DMS153 treated with DMSO at 0.1 percent for 48 hours (cell line): ENCODE measurements at regions not wholly inside any gene's neighbourhood (a gene's known extent, or its start where the extent isn't known, plus 50 kb on each side); places are given as distances from the start of the nearest gene placed in this dataset.
A peak's percentile ranks its signal among the peaks of the same experiment; 100 is the strongest.
"Not testable (repeated sequence)": the region's sequence is repeated elsewhere in the genome, so short reads cannot be mapped to it uniquely, and the experiment has no call there.

Experiments used
- DNase-seq: peaks from one replicate; lab custom pipeline; 2025; ENCODE audit not compliant: unreplicated experiment; lab: John Stamatoyannopoulos, UW

DNA sequence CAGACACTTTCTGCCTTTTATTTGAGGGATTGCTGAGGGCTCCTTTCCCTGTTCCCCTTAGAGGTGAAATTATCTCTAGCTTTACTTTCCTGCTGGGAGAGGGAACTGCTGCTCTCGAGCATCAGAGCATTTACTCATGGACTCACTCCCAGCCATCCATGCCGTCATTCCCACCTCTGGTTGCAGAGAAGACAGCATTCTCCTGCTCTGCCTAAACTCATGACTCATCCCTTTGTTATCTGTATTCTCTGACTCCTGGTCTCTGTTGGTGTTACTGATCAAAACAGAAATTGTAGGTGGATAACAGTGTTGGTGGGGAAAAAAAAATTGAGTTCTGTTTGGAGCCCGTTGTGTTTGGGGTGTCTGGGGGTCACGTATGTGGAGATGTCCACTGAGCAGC is 159.3 kb downstream of the TTC8 start:
- no peak for DNase-seq

DNA sequence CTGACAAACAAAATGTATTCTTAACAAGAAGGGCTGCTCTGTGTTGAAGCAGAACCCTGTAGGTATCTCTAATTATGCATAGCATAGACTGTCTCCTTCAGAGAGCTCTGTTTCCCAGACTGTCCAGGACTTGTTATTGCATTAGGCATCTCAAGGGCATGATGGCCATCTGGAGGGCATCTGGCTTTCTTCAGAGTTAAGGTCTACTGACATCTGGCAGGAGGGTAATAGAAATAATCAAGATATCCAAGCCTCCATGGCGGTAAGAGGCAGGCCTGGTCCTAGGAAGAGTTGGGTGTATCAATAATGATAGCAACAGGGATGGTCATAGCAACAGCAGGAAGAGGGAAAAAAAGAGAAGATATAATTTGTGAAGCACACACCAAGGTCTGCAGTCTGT is 161.2 kb downstream of the TTC8 start:
- DNase-seq: no peak

DNA sequence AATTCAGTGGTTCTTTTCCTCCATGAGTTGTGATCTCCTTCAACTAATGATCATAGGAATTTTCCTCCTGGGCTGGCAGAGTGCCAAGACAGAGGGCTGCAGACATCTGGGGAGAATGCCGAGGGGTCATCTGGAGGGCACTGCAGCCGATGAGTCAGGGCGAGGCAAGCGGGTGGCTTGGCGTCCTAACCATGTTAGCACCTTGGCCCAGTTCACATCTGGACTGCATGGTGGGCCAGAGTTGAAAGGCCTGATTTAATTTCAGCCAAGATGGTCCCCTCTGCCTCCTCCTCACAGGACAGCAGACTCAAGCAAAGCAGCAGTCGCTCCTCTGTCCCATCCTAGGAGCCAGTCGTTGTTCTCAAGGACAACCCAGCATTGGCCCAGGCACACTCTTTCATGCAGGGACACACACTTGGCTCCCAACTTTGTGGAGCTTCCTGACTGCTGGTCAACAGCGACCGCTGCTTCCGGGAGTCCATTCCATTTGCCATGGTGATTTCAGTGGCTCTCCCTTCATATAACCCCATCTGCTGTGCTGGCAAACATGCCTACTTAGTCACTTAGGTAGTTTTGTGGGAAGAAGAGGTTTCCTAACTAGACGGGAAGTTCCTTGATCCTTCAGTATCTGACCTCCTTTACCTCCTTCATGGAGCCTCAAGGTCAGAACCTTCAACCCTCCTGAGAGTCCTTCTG is 161.8 kb downstream of the TTC8 start:
- no peak for DNase-seq

DNA sequence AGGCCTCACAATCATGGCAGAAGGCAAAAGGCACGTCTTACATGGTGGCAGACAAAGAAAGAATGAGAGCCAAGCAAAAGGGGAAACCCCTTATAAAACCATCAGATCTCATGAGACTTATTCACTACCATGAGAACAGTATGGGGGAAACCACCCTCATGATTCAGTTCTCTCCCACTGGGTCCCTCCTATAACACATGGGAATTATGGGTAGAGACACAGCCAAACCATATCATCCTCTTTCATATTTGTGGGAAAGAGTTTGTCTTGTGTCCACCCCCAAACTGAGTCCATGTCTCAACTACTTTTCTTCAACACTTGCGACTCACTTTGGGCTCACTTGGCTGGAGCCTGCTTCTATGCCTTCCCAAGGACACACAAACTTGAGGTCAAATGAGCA is 162.5 kb downstream of the TTC8 start:
- DNase-seq: not testable (repeated sequence)

DNA sequence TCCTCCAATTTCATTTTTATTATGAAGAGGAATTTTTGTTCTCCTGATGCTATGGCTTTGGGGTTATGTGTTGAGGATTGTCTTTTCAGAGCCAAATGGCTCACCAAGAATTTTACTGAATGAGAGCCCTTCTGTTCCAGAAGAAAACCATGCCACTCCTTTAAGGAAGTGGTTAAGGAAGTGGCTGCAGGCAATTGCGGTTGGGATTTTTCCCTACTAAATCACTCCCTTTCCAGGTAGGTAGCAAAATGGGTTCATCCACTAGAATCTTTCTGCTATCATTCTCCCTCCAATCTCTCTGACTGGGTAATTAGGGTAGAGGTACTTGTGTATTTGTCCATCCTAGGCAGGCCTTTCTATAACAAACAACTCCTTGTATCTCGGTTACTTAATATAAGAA is 163.1 kb downstream of the TTC8 start:
- no peak for DNase-seq

DNA sequence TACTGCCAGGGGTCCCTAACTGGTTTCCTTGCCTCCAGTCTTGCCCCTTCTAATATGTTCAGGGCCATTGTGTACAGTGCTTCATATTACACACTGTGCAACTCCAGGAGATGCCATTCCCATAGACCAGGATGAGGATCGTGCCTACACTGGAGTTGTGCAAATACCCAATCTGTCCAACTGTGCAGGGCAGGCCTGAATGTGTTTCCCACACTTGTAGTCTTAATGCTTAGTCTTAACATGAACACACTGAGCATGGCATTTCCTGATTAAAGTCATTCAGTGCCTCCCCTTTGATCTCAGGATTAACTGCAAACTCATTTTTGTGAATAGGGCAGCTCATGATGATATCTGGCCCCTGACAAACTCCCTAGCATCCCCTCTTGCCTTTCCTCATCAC is 165.5 kb downstream of the TTC8 start:
- no peak for DNase-seq

DNA sequence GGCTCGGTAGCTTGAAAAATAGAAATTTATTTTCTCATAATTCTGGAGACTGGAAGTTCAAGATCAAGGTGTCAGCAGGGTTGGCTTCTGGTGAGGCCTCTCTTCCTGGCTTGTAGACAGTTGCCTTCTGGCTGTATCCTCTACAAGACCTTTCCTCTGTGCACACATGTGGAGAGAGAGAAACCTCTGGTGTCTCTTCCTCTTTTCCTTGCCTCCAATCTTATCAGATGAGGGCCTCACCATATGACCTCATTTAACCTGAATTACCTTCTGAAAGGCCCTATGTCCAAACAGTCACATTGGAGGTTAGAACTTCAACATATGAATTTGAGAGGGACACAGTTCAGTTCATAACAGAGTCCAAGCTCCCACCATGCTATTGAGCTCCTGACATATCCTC is 166.4 kb downstream of the TTC8 start:
- no peak for DNase-seq

DNA sequence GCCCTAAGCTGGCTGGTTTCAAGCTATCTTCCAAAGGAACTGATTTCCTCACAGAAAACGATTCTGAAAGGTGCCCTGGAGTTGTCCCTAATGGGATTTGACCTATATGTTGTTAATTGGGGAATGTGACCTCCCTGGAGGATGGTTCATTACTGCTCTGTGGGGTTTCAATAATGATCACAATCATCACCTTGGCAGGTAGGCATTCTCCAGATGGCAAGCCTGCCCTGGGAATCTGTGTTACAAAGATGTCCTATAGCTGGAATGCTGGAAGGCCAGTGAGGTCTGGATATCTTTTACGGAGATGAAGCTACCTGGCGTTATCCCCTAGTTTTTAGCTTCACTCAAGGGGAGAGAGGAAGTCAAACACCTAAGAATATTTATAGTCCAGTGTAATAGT is 167.6 kb downstream of the TTC8 start:
- no peak for DNase-seq

DNA sequence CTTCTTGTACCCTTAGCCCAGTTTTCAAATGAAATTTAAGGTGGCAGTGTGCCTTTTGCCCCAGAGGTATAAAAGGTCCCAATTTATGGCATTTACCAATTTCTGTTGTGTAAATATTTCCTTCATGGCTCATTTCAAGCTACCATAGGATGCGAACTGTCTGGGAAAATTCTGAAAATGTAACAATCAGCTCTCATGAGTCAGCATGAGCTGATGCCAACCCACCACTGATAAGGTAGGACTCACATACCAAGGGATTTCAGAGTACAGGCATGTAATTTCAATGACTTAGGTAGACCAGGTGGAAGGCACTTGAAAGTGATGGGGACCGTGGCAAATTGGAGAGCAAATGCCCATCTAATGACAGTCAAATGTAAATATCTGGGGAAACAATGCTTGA is 169.5 kb downstream of the TTC8 start:
- no peak for DNase-seq

DNA sequence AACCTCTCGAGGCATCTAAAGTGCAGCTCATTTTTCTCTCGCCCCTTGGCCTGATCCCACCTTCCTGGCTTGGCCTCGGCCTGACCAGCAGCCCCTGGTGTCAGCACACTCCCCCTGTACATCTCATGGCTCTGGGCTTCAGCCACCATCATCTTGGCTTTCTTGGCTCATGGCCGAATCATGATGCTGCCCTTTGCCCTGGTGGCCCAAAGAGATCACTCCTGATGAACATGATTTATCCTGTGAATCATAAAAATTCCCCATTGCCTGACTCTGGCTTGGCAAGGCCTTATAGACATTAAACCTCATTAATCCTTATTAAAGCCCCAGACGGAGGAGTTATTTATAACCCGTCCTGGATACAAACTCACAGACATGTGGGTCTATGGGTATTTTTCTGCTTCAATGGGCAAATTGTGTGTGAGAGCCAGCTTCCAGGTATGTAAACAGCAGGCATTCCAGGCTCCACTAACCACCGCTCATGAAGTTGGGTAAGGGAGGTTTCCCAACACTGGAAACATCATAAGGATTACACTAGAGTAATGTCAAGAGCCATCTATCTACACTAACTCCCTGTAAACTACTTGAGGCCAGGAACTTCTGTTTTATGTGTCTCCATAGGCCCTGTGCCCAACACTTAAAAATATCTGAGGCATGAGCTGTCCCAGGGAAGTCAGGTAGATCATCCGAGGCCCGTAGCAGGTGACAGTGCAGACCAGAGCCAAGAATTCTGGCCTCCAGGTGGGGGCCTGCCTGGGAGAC is 171.2 kb downstream of the TTC8 start:
- DNase-seq: no peak

DNA sequence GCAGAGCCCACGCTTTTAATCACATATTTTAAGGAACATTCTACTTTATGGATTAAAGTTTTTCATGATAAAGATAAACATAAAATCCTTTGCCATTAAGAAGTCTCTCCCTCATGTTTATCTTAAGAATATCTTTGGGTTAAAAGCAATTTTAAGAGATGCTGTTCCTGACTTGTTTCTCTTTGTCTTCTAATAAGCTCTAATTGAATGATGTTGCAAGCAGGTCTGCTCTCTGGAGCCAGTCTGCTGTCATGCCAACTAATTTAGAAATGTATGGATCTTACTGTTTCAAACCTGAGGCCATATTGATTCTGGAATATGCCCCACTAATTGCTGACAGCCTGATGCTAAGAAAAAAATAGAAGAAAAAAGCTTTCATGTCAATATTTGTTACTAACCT is 173.6 kb downstream of the TTC8 start:
- DNase-seq: no peak

DNA sequence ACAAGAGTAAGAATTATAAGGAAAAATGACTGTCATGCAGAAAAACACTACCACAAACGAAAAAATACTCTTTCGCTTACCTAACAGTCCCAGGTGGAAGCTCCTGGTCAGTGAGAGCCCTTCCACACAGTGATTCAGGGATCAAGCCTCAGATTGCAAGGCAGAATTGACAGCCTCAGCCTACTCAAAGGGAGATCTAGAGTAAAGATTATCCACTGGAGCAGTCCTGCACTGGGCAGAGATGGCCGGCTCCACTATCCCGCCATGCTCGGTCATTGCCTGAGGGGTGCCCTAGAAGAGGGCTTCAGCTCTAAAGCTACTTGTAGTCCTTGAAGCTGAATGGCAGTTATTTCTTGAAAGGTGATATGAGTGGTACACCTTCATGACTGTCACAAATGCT is 174.7 kb downstream of the TTC8 start:
- DNase-seq: no peak

DNA sequence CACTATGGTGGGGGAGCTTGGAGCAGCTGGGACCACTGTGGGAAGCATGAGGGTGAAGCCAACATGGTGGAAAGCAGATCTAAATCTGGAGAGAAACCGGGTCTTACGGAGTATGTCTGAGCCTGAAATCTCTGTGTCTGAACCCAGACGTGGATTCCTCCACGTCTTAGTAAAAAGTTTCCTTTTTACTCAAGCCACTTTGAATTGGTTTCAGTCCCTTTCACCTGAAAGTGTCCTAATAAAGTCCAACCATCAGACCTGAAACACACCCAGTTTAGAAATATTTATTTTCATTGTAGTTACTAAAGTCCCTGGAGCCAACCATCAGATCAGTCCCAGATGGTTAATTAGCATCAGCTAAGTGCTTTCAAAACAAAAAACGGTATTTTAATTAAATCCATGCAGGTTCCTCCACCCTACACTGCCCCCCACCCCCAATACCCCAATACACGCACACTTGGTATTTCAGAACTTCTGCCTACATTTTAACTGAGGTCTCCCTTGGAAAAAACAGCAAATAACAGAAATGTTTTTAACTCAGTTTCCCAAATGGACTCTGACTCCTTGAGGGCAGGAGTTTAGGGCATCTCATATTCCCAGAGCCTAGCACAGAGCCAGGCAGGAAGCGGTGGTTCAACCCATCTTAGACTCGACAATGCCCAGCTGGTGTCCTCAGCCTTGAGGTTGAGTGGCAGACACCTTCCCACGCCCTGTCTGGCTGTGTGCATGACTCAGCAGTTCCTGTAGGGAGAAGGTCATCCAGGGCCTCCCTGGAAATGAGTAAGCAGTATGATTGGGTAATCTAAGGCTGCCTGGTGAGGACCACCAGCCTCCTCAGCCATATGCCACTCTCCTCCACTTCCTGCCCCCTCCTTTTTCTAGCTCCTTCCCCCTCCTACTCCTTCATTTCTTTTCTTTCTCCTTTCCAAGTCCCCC is 175.8 kb downstream of the TTC8 start:
- DNase-seq: no peak

DNA sequence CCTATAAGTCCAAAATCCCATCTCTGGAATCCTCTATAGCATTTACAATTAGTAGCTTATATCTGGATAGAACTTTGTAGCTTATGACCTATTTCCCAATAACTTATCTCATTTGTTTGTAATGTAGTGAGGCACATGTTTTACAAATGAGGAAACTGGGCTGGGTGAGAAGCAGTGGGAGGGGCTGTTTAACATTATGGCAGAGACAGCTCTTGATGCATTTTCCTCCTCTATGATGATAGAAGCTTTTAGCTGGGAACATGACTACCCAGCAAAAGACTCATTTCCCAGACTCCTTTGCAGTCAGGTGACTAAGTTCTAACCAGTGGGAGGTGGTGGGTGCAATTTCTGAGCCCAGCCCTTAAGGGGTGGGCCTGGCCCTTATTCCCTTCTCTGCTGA is 179.7 kb downstream of the TTC8 start:
- no peak for DNase-seq

DNA sequence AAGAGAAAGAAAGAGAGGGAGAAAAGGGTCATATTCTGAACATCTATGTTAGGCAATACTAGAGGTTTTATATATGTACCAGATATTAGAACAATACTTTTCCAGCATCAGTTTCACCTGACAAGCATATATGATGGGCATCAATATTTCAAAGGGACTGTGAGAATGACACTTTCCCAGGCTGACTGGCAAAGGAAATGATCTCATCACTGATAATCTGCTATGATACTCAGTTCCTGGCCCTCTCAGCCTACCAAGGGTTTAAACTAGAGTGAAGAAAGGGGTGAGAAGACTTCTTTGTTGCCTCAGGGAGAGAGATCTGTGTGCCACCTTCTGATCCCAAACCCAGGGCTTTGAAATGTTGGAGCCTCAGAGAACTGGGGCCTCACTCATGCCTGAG is 183.5 kb downstream of the TTC8 start:
- DNase-seq: no peak

DNA sequence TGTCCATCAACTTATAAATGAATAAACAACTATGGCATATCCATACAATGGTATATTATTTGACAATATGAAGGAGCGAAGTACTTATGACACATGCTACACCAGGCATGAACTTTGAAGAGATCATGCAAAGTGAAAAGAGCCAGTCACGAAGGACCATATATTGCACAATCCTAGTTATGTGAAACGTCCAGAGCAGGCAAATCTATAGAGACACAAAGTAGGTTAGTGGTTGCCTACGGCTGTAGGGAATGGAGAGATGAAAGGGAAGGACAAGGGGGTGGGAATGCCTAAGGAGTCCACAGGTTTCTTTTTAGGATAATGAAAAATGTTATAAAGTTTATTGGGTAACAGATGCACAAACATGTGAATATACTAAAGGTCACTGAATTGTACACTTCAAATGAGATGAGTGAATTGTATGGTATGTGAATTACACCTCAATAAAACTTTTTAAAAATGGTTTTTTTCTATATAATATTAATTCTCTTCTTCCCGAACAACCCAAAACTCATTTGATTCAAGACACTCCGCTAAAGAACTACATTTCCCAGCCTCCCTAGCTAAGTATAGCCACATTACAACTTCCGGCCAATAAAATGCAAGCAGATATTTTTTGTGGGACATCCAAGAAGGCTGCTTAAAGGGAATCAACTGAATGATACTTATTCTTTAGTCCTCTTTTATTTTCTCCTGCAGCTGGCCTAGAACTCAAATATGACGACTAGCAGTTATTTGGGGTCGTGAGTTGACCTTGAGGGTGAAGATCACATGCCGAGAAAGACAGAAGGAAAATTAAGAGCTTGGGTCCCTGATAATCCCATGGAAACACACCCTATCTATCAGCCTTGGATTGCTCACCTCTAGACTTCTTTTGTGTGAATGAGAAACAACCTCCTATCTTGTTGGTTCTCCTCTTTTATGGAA is 187.2 kb downstream of the TTC8 start:
- DNase-seq: no peak

DNA sequence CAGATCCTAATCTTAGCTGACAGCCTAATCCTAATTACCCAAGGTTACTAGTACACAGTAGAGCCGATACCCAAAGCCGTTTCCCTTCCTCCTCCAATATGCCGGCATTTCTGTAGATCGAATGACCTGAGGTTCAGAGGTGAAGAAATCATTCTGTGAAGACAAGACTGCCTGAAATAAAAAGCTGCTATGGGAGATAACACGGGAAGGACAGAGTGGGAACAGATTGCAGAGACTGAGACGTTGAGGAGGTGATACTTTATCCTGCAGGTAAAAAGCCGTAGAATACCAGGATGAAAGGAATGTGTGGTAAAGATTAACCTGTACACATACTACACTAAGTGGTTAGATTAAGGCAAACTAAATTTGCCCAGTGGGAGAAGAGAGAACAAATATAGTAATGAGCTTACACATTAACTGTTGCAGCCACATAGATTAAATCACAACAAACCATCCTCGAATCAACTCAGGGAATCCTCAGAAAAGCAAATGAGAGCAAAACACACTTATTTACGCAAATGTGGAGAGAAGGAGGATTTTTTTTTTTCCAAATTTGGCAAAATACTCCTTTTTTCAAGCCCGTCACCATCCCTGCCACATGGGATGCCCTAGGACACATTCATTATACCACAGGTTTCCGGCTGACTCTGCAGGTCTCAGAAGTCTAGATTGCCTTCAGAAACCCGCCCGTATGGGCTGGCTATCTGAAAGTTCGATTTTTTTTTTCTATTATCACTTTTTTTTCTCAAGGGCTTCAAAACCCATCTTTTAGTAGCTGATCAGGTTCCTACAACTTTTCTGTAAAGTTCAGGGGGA is 188.0 kb downstream of the TTC8 start:
- no peak for DNase-seq

DNA sequence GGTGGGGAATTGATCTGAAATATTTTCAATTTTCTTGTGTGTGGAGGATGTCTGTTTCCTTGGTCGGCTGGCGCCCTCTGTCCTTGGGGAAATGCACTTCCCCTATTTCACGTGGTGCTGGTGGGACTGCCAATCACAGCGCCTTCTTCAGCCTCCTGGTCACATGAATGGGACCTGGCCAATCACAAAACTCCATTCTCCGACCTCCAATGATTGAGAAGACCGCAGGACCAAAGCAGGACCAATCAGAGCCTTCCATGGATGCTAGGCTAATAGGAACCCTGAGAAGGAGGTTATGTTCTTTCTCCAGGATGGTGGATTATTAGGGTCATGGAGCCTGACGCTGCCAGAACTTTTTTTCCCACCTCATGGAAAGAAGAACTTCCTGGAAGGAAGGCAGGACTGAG is 188.7 kb downstream of the TTC8 start:
- DNase-seq: no peak

DNA sequence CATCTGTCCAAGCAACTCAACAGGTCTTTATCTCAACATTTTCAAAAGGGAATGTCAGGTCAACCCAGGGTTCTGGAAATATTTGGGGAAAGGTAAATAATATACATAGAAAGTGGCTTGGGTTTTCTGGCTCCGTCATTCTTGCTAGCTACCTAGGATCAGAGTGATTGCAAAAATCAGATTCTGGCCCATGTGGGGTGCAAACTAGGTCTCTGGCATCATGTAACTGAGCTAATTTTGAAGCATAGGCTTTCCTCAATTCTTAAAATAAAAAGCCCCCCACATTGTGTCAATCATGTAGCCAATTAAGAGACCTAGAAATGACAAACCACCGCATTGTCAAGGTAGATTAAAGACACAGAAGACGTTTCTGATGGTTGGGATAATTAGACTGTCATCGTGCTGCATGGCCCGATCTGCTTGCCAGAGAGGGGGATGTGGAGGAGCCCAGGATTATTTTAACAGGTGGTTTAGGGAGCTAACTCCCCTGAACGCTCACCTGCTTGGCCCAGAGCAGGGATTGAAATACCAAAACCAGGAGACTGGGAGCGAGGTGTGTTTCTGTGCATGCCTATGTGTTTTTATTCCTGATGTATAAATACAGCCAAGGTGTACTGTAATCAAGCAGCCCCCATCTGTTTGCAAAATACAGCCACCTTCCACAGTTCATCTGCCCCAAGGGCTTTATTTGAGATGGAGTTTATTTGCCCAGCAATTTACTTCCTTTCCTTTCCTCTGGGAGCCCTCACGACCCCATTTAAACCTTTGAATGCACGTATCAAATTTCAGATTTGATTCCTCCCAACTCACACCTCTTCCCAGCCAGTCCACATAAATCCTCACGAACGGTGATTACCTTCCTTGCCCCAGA is 189.5 kb downstream of the TTC8 start:
- peak; percentile 82 for DNase-seq
